GM23338 (cell line): ENCODE measurements at regions not wholly inside any gene's neighbourhood (a gene's known extent, or its start where the extent isn't known, plus 50 kb on each side); places are given as distances from the start of the nearest gene placed in this dataset.

ENCODE experiments used
- ATAC-seq: fragments of 200-7000 bp; cut with Tn5 transposase; 3 replicates; pipeline ENCODE4 v1.9.1; 2020
- DNase-seq: peaks from one replicate; pipeline ENCODE4 v3.0.0-alpha.2; 2015; ENCODE audit warnings: low spot score
- H2AFZ ChIP-seq: fragments of 200-600 bp; sonication (generic); 2 replicates; pipeline ENCODE4 v1.8.0; 2016; ENCODE audit warnings: antibody characterized with exemption, mild to moderate bottlenecking, moderate library complexity
- H3F3A ChIP-seq: fragments of 200-600 bp; sonication (generic); replicated peaks from 2 replicates; pipeline ENCODE4 v1.8.0; 2017; ENCODE audit warnings: antibody characterized with exemption, mixed run types, low read depth
- H3K27ac ChIP-seq: fragments of 200-600 bp; sonication (generic); 2 replicates; pipeline ENCODE4 v1.6.1; 2016; ENCODE audit warnings: low read depth
- H3K27me3 ChIP-seq: fragments of 200-600 bp; sonication (generic); 2 replicates; pipeline ENCODE4 v1.8.0; 2016; ENCODE audit warnings: mild to moderate bottlenecking, mixed run types, moderate library complexity; ENCODE audit not compliant: insufficient read depth
- H3K36me3 ChIP-seq: fragments of 200-600 bp; sonication (generic); 2 replicates; pipeline ENCODE4 v1.8.0; 2016; ENCODE audit warnings: mild to moderate bottlenecking; ENCODE audit not compliant: insufficient read depth
- H3K4me1 ChIP-seq: fragments of 200-600 bp; sonication (generic); 2 replicates; pipeline ENCODE4 v1.8.0; 2016; ENCODE audit warnings: mild to moderate bottlenecking, moderate library complexity; ENCODE audit not compliant: insufficient read depth
- H3K4me2 ChIP-seq: fragments of 200-600 bp; sonication (generic); 2 replicates; pipeline ENCODE4 v1.7.1; 2017; ENCODE audit warnings: mixed run types
- H3K4me3 ChIP-seq: fragments of 200-600 bp; sonication (generic); 2 replicates; pipeline ENCODE4 v1.6.1; 2016; ENCODE audit warnings: mixed run types
- H3K79me2 ChIP-seq: fragments of 200-600 bp; sonication (generic); replicated peaks from 2 replicates; pipeline ENCODE4 v1.8.0; 2017; ENCODE audit warnings: mild to moderate bottlenecking; ENCODE audit not compliant: insufficient read depth
- H3K9me2 ChIP-seq: fragments of 200-600 bp; sonication (generic); 2 replicates; pipeline ENCODE4 v1.8.0; 2017; ENCODE audit not compliant: insufficient read depth
- H4K20me1 ChIP-seq: fragments of 200-600 bp; sonication (generic); replicated peaks from 2 replicates; pipeline ENCODE4 v1.8.0; 2017; ENCODE audit warnings: mild to moderate bottlenecking; ENCODE audit not compliant: insufficient read depth
- H3K27ac Mint-ChIP-seq: 2 replicates; pipeline ENCODE4 v1.8.0; 2020; ENCODE audit warnings: inconsistent platforms, mild to moderate bottlenecking, moderate library complexity, mixed read lengths
- H3K27me3 Mint-ChIP-seq: 3 replicates; pipeline ENCODE4 v1.8.0; 2022; ENCODE audit warnings: low read depth, mild to moderate bottlenecking, moderate library complexity, mixed read lengths, inconsistent platforms; ENCODE audit not compliant: insufficient read depth, poor library complexity
- H3K36me3 Mint-ChIP-seq: 3 replicates; pipeline ENCODE4 v1.8.0; 2021; ENCODE audit warnings: low read depth, mild to moderate bottlenecking, inconsistent platforms, moderate library complexity, mixed read lengths
- H3K4me1 Mint-ChIP-seq: 3 replicates; pipeline ENCODE4 v1.8.0; 2020; ENCODE audit warnings: mild to moderate bottlenecking, inconsistent platforms, mixed read lengths
- H3K4me3 Mint-ChIP-seq: 3 replicates; pipeline ENCODE4 v1.8.0; 2021; ENCODE audit warnings: moderate library complexity, mild to moderate bottlenecking, inconsistent platforms, mixed read lengths
- H3K9me3 Mint-ChIP-seq: 3 replicates; pipeline ENCODE4 v1.8.0; 2020; ENCODE audit warnings: moderate library complexity, mild to moderate bottlenecking, inconsistent platforms, mixed read lengths
- CREB1 ChIP-seq: fragments of 250-450 bp; sonication (Bioruptor Pico); IDR thresholded peaks from 2 replicates; pipeline ENCODE4 v1.5.0; 2020; ENCODE audit warnings: low read depth, mild to moderate bottlenecking, moderate library complexity
- EZH2 ChIP-seq: fragments of 200-600 bp; sonication (generic); IDR thresholded peaks from one replicate; pipeline ENCODE4 v1.8.0; 2017; ENCODE audit warnings: antibody characterized with exemption, mild to moderate bottlenecking, low read depth; ENCODE audit not compliant: unreplicated experiment
- EZH2phosphoT487 ChIP-seq: fragments of 200-600 bp; sonication (generic); IDR thresholded peaks from one replicate; pipeline ENCODE4 v1.8.1; 2018; ENCODE audit warnings: antibody characterized with exemption; ENCODE audit not compliant: unreplicated experiment
- JUNB ChIP-seq: IDR thresholded peaks from one replicate; pipeline ENCODE4 v1.6.1; 2016; ENCODE audit warnings: antibody characterized with exemption; ENCODE audit not compliant: unreplicated experiment
- NANOG ChIP-seq: IDR thresholded peaks from 2 replicates; pipeline ENCODE4 v1.6.1; 2016; ENCODE audit warnings: antibody characterized with exemption, borderline replicate concordance
- POLR2AphosphoS5 ChIP-seq: IDR thresholded peaks from 2 replicates; pipeline ENCODE4 v1.6.1; 2016; ENCODE audit warnings: antibody characterized with exemption, low read depth
- STAT1 ChIP-seq: IDR thresholded peaks from one replicate; pipeline ENCODE4 v1.6.1; 2016; ENCODE audit warnings: antibody characterized with exemption; ENCODE audit not compliant: unreplicated experiment
- ZNF114 ChIP-seq: fragments of 250-450 bp; sonication (Bioruptor Pico); IDR thresholded peaks from 2 replicates; pipeline ENCODE4 v1.5.0; 2020; ENCODE audit warnings: mild to moderate bottlenecking, moderate library complexity
- ZNF331 ChIP-seq: fragments of 250-450 bp; sonication (Bioruptor Pico); IDR thresholded peaks from 2 replicates; pipeline ENCODE4 v1.5.0; 2020; ENCODE audit warnings: low read depth, mild to moderate bottlenecking, moderate library complexity
- TF ChIP-seq, protein P1 (sequence below), 2 experiments: fragments of 200-600 bp in 1 of 2; sonication (generic) in 1 of 2; conservative IDR thresholded peaks; 2 replicates each; pipeline versions ENCODE4 v1.5.1 to v1.6.1; 2016 to 2017; ENCODE audit warnings: antibody characterized with exemption in 2 of 2, low read depth in 2 of 2, mild to moderate bottlenecking in 2 of 2, moderate library complexity in 1 of 2
- TF ChIP-seq, protein P2 (sequence below): fragments of 250-450 bp; sonication (Bioruptor Pico); IDR thresholded peaks from 2 replicates; pipeline ENCODE4 v1.5.0; 2020; ENCODE audit warnings: mild to moderate bottlenecking, moderate library complexity
- TF ChIP-seq, protein P3 (sequence below): IDR thresholded peaks from 2 replicates; pipeline ENCODE4 v1.6.1; 2016; ENCODE audit warnings: antibody characterized with exemption
- TF ChIP-seq, protein P4 (sequence below): IDR thresholded peaks from one replicate; pipeline ENCODE4 v1.6.1; 2018; ENCODE audit warnings: antibody characterized with exemption; ENCODE audit not compliant: unreplicated experiment

DNA sequence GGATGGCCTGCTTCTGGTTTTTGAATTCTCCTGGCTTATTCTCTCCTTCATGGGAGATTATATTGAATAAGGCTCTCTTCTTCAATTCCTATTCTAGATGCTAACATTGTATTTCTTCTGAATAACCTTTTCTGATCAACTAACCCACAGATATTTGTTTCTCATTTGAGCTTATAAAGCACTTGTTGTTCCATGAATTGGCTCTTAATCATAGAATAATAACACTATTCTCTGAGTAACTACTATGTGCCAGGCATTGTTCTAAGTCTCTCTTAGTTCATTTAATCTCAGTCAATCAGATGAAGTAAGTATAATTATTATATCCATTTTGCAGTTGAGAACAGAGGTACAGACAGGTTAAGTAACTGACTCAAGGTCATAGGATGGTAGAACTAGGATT lies 136.3 kb upstream of the MLIP start:
- Mint-ChIP-seq H3K4me1 (peaks cover 14% of the 10 kb centered on the region), H3K27ac (no peak overlapping the region), H3K36me3 (no peaks in the 10 kb centered on the region), H3K27me3 (no peaks in the 10 kb centered on the region), H3K4me3 (no peak overlapping the region), H3K9me3 (no peaks in the 10 kb centered on the region; the same call in 2 of the 3 replicates)
- Histone ChIP-seq H3K4me3 (no peak overlapping the region), H3K36me3 (no peaks in the 10 kb centered on the region), H3K9me2 (peaks cover 11% of the 10 kb centered on the region), H3F3A (no peaks in the 10 kb centered on the region), H3K4me1 (peaks cover 6% of the 10 kb centered on the region; the same call in 1 of the 2 replicates), H3K4me2 (no peak overlapping the region), H2AFZ (no peak overlapping the region), H3K27me3 (no peaks in the 10 kb centered on the region), H3K79me2 (no peaks in the 10 kb centered on the region), H3K27ac (no peak overlapping the region), H4K20me1 (no peaks in the 10 kb centered on the region)
- DNase-seq (no peak), ATAC-seq (no peak)
- TF ChIP-seq CREB1 (CRISPR knock-in tag) (no peak), NANOG (no peak), EZH2 (no peak), EZH2phosphoT487 (no peak), STAT1 (no peak), POLR2AphosphoS5 (no peak), JUNB (no peak), ZNF114 (CRISPR knock-in tag) (no peak), ZNF331 (no peak)
- TF ChIP-seq, protein P1, sequence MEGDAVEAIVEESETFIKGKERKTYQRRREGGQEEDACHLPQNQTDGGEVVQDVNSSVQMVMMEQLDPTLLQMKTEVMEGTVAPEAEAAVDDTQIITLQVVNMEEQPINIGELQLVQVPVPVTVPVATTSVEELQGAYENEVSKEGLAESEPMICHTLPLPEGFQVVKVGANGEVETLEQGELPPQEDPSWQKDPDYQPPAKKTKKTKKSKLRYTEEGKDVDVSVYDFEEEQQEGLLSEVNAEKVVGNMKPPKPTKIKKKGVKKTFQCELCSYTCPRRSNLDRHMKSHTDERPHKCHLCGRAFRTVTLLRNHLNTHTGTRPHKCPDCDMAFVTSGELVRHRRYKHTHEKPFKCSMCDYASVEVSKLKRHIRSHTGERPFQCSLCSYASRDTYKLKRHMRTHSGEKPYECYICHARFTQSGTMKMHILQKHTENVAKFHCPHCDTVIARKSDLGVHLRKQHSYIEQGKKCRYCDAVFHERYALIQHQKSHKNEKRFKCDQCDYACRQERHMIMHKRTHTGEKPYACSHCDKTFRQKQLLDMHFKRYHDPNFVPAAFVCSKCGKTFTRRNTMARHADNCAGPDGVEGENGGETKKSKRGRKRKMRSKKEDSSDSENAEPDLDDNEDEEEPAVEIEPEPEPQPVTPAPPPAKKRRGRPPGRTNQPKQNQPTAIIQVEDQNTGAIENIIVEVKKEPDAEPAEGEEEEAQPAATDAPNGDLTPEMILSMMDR (conservative IDR thresholded peaks at IDR 0.05; ENCODE audit: low read depth in 2 of 2) = no peak
- TF ChIP-seq, protein P2, sequence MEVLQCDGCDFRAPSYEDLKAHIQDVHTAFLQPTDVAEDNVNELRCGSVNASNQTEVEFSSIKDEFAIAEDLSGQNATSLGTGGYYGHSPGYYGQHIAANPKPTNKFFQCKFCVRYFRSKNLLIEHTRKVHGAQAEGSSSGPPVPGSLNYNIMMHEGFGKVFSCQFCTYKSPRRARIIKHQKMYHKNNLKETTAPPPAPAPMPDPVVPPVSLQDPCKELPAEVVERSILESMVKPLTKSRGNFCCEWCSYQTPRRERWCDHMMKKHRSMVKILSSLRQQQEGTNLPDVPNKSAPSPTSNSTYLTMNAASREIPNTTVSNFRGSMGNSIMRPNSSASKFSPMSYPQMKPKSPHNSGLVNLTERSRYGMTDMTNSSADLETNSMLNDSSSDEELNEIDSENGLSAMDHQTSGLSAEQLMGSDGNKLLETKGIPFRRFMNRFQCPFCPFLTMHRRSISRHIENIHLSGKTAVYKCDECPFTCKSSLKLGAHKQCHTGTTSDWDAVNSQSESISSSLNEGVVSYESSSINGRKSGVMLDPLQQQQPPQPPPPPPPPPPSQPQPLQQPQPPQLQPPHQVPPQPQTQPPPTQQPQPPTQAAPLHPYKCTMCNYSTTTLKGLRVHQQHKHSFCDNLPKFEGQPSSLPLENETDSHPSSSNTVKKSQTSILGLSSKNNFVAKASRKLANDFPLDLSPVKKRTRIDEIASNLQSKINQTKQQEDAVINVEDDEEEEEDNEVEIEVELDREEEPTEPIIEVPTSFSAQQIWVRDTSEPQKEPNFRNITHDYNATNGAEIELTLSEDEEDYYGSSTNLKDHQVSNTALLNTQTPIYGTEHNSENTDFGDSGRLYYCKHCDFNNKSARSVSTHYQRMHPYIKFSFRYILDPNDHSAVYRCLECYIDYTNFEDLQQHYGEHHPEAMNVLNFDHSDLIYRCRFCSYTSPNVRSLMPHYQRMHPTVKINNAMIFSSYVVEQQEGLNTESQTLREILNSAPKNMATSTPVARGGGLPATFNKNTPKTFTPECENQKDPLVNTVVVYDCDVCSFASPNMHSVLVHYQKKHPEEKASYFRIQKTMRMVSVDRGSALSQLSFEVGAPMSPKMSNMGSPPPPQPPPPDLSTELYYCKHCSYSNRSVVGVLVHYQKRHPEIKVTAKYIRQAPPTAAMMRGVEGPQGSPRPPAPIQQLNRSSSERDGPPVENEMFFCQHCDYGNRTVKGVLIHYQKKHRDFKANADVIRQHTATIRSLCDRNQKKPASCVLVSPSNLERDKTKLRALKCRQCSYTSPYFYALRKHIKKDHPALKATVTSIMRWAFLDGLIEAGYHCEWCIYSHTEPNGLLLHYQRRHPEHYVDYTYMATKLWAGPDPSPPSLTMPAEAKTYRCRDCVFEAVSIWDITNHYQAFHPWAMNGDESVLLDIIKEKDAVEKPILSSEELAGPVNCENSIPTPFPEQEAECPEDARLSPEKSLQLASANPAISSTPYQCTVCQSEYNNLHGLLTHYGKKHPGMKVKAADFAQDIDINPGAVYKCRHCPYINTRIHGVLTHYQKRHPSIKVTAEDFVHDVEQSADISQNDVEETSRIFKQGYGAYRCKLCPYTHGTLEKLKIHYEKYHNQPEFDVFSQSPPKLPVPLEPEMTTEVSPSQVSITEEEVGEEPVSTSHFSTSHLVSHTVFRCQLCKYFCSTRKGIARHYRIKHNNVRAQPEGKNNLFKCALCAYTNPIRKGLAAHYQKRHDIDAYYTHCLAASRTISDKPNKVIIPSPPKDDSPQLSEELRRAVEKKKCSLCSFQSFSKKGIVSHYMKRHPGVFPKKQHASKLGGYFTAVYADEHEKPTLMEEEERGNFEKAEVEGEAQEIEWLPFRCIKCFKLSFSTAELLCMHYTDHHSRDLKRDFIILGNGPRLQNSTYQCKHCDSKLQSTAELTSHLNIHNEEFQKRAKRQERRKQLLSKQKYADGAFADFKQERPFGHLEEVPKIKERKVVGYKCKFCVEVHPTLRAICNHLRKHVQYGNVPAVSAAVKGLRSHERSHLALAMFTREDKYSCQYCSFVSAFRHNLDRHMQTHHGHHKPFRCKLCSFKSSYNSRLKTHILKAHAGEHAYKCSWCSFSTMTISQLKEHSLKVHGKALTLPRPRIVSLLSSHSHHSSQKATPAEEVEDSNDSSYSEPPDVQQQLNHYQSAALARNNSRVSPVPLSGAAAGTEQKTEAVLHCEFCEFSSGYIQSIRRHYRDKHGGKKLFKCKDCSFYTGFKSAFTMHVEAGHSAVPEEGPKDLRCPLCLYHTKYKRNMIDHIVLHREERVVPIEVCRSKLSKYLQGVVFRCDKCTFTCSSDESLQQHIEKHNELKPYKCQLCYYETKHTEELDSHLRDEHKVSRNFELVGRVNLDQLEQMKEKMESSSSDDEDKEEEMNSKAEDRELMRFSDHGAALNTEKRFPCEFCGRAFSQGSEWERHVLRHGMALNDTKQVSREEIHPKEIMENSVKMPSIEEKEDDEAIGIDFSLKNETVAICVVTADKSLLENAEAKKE (CRISPR knock-in tag) = no peak
- TF ChIP-seq, protein P3, sequence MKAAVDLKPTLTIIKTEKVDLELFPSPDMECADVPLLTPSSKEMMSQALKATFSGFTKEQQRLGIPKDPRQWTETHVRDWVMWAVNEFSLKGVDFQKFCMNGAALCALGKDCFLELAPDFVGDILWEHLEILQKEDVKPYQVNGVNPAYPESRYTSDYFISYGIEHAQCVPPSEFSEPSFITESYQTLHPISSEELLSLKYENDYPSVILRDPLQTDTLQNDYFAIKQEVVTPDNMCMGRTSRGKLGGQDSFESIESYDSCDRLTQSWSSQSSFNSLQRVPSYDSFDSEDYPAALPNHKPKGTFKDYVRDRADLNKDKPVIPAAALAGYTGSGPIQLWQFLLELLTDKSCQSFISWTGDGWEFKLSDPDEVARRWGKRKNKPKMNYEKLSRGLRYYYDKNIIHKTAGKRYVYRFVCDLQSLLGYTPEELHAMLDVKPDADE = no peak
- TF ChIP-seq, protein P4, sequence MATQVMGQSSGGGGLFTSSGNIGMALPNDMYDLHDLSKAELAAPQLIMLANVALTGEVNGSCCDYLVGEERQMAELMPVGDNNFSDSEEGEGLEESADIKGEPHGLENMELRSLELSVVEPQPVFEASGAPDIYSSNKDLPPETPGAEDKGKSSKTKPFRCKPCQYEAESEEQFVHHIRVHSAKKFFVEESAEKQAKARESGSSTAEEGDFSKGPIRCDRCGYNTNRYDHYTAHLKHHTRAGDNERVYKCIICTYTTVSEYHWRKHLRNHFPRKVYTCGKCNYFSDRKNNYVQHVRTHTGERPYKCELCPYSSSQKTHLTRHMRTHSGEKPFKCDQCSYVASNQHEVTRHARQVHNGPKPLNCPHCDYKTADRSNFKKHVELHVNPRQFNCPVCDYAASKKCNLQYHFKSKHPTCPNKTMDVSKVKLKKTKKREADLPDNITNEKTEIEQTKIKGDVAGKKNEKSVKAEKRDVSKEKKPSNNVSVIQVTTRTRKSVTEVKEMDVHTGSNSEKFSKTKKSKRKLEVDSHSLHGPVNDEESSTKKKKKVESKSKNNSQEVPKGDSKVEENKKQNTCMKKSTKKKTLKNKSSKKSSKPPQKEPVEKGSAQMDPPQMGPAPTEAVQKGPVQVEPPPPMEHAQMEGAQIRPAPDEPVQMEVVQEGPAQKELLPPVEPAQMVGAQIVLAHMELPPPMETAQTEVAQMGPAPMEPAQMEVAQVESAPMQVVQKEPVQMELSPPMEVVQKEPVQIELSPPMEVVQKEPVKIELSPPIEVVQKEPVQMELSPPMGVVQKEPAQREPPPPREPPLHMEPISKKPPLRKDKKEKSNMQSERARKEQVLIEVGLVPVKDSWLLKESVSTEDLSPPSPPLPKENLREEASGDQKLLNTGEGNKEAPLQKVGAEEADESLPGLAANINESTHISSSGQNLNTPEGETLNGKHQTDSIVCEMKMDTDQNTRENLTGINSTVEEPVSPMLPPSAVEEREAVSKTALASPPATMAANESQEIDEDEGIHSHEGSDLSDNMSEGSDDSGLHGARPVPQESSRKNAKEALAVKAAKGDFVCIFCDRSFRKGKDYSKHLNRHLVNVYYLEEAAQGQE = no peak
